NOMO-1 (cell line): ENCODE measurements at regions not wholly inside any gene's neighbourhood (a gene's known extent, or its start where the extent isn't known, plus 50 kb on each side); places are given as distances from the start of the nearest gene placed in this dataset.
"Not testable (repeated sequence)": the region's sequence is repeated elsewhere in the genome, so short reads cannot be mapped to it uniquely, and the experiment has no call there.

ENCODE experiments used
- DNase-seq, 2 experiments: peaks; one replicate each; lab custom pipeline; 2025; ENCODE audit not compliant: unreplicated experiment in 2 of 2; lab: John Stamatoyannopoulos, UW

GRCh38 chr18:68153821-68154220 lies 561.1 kb downstream of the TMX3 start:
- not testable (repeated sequence) for DNase-seq

GRCh38 chr18:68152770-68153169 lies 562.1 kb downstream of the TMX3 start:
- DNase-seq = no peak

GRCh38 chr18:68150961-68151360 lies 563.9 kb downstream of the TMX3 start:
- no peak for DNase-seq

- no peak for DNase-seq
Observed at GRCh38 chr18:68148863-68149262, 566.0 kb downstream of the TMX3 start.

- no peak for DNase-seq
Observed at GRCh38 chr18:68147728-68148127, 567.2 kb downstream of the TMX3 start.

- no peak for DNase-seq
Observed at GRCh38 chr18:68121826-68122225, 593.1 kb downstream of the TMX3 start.

GRCh38 chr18:68121308-68121707 lies 593.6 kb downstream of the TMX3 start:
- no peak for DNase-seq

GRCh38 chr18:68114989-68115388 lies 598.5 kb upstream of the DSEL start:
- DNase-seq = no peak

GRCh38 chr18:68104036-68104435 lies 587.5 kb upstream of the DSEL start:
- DNase-seq = no peak

- DNase-seq = no peak
Observed at GRCh38 chr18:68103561-68103960, 587.0 kb upstream of the DSEL start.

- no peak for DNase-seq
Observed at GRCh38 chr18:68102117-68102516, 585.6 kb upstream of the DSEL start.

GRCh38 chr18:68098655-68099054 lies 582.1 kb upstream of the DSEL start:
- DNase-seq = no peak

- DNase-seq = no peak
Observed at GRCh38 chr18:68086481-68086880, 570.0 kb upstream of the DSEL start.

- DNase-seq = no peak
Observed at GRCh38 chr18:68085251-68085650, 568.7 kb upstream of the DSEL start.

GRCh38 chr18:68083776-68084175 lies 567.3 kb upstream of the DSEL start:
- DNase-seq = no peak

- no peak for DNase-seq
Observed at GRCh38 chr18:68083131-68083530, 566.6 kb upstream of the DSEL start.

GRCh38 chr18:68072744-68073143 lies 556.2 kb upstream of the DSEL start:
- DNase-seq = no peak

GRCh38 chr18:68060871-68061270 lies 544.4 kb upstream of the DSEL start:
- DNase-seq = no peak

- no peak for DNase-seq
Observed at GRCh38 chr18:68056936-68057335, 540.4 kb upstream of the DSEL start.

- DNase-seq = no peak
Observed at GRCh38 chr18:68054669-68055068, 538.1 kb upstream of the DSEL start.

- DNase-seq = no peak
Observed at GRCh38 chr18:68053290-68053689, 536.8 kb upstream of the DSEL start.

- no peak for DNase-seq
Observed at GRCh38 chr18:68041327-68041726, 524.8 kb upstream of the DSEL start.

GRCh38 chr18:68040198-68040597 lies 523.7 kb upstream of the DSEL start:
- DNase-seq = no peak
